Keratinocyte (primary cell): ENCODE measurements at regions not wholly inside any gene's neighbourhood (a gene's known extent, or its start where the extent isn't known, plus 50 kb on each side); places are given as distances from the start of the nearest gene placed in this dataset.

ENCODE experiments used
- EZH2 ChIP-seq: IDR thresholded peaks from one replicate; pipeline ENCODE4 v1.6.1; 2012; ENCODE audit warnings: inconsistent platforms, mild to moderate bottlenecking, low read length, moderate library complexity
- TF ChIP-seq, protein P1 (sequence below), 3 experiments: IDR thresholded peaks in 1 of 3; conservative IDR thresholded peaks in 1 of 3; optimal IDR thresholded peaks in 1 of 3; 2 replicates in 2 of 3; 3 replicates in 1 of 3; pipeline versions ENCODE3 to v1.5.1; 2011; ENCODE audit warnings: low read length in 3 of 3, mild to moderate bottlenecking in 3 of 3, moderate library complexity in 2 of 3, control low read depth in 1 of 3, inconsistent platforms in 1 of 3; ENCODE audit not compliant: insufficient read depth in 2 of 3; ENCODE audit errors: extremely low read depth in 1 of 3

DNA sequence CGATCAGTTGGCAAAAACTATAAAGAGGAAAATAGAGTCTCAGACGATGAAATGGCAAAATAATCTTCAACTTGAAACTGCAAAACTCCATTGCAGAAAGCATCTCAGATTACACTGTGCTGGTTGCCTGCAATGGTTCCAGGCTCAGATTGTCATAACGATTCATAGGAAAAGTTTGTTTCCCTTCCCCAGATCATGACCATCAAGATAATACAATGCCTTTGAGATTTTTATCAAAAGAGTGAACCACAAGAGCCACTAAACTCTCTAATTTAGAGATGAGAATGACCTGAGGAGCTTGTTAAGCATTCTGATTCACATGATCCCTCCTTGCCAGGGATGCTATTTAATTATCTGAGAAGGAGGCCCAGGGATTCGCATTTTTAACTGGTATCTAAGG is 52.6 kb upstream of the ITGA1 start:
- TF ChIP-seq, protein P1, sequence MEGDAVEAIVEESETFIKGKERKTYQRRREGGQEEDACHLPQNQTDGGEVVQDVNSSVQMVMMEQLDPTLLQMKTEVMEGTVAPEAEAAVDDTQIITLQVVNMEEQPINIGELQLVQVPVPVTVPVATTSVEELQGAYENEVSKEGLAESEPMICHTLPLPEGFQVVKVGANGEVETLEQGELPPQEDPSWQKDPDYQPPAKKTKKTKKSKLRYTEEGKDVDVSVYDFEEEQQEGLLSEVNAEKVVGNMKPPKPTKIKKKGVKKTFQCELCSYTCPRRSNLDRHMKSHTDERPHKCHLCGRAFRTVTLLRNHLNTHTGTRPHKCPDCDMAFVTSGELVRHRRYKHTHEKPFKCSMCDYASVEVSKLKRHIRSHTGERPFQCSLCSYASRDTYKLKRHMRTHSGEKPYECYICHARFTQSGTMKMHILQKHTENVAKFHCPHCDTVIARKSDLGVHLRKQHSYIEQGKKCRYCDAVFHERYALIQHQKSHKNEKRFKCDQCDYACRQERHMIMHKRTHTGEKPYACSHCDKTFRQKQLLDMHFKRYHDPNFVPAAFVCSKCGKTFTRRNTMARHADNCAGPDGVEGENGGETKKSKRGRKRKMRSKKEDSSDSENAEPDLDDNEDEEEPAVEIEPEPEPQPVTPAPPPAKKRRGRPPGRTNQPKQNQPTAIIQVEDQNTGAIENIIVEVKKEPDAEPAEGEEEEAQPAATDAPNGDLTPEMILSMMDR (optimal IDR thresholded peaks at IDR 0.05 in 1 of 3, IDR thresholded peaks at IDR 0.05 in 1 of 3, conservative IDR thresholded peaks at IDR 0.05 in 1 of 3; ENCODE audit: extremely low read depth in 1 of 3, insufficient read depth in 2 of 3, low read length in 3 of 3), result no peak
- TF ChIP-seq EZH2, result no peak
